ENCODE measurements at regions not wholly inside any gene's neighbourhood (a gene's known extent, or its start where the extent isn't known, plus 50 kb on each side); places are given as distances from the start of the nearest gene placed in this dataset.

GRCh38 chr20:53828682-53829254 is 235.1 kb upstream of the ZNF217 start:
- DNase-seq = peak in 1 of 2 donors; percentile 48
- peak overlapping the region; percentile 78 to 82 for H3K27ac ChIP-seq

GRCh38 chr20:53828088-53828681 is 234.5 kb upstream of the ZNF217 start:
- Histone ChIP-seq H3K4me3 (peak overlapping the region; percentile 32 to 38), H3K27me3 (no peaks in the 10 kb centered on the region), H3K4me1 (peaks cover 0 to 37% (median 18%) of the 10 kb centered on the region in 4 donors), H3K27ac (peak overlapping the region; percentile 78 to 82), H3K9me3 (no peaks in the 10 kb centered on the region), H3K36me3 (no peaks in the 10 kb centered on the region)
- TF ChIP-seq CTCF (IDR thresholded peaks at IDR 0.05) = no peak
- DNase-seq = no peak
- intact Hi-C loops (cut with DNase I; ENCODE audit: low total_unique reads) = no loop called here

More at GRCh38 chr20:53828682-53829254, 235.1 kb upstream of the ZNF217 start:
- peak overlapping the region; percentile 32 to 38 for H3K4me3 ChIP-seq
- peaks cover 0 to 37% (median 18%) of the 10 kb centered on the region in 4 donors for H3K4me1 ChIP-seq
- H3K36me3 ChIP-seq = no peaks in the 10 kb centered on the region
- no peaks in the 10 kb centered on the region for H3K9me3 ChIP-seq
- TF ChIP-seq CTCF (IDR thresholded peaks at IDR 0.05) = no peak
- intact Hi-C loops (cut with DNase I; ENCODE audit: low total_unique reads) = no loop called here
- no peaks in the 10 kb centered on the region for H3K27me3 ChIP-seq

GRCh38 chr20:53827292-53828087 is 233.9 kb upstream of the ZNF217 start:
- Histone ChIP-seq H3K4me1 (peaks cover 0 to 37% (median 18%) of the 10 kb centered on the region in 4 donors), H3K27me3 (no peaks in the 10 kb centered on the region), H3K9me3 (no peaks in the 10 kb centered on the region), H3K36me3 (no peaks in the 10 kb centered on the region), H3K4me3 (peak overlapping the region in 1 of 2 donors; percentile 38), H3K27ac (peak overlapping the region; percentile 78 to 82)
- intact Hi-C loops (cut with DNase I; ENCODE audit: low total_unique reads) = no loop called here
- DNase-seq = no peak
- no peak for TF ChIP-seq CTCF (IDR thresholded peaks at IDR 0.05)

GRCh38 chr20:53826597-53827291 is 233.1 kb upstream of the ZNF217 start:
- TF ChIP-seq CTCF (IDR thresholded peaks at IDR 0.05) = no peak
- no peaks in the 10 kb centered on the region for H3K36me3 ChIP-seq
- no peaks in the 10 kb centered on the region for H3K9me3 ChIP-seq
- H3K4me1 ChIP-seq = peaks cover 0 to 37% (median 18%) of the 10 kb centered on the region in 4 donors
- intact Hi-C loops (cut with DNase I; ENCODE audit: low total_unique reads) = no loop called here
- H3K4me3 ChIP-seq = no peak overlapping the region
- no peak for DNase-seq
- H3K27ac ChIP-seq = peak overlapping the region; percentile 78 to 82
- H3K27me3 ChIP-seq = no peaks in the 10 kb centered on the region

GRCh38 chr20:53826090-53826489 is 232.5 kb upstream of the ZNF217 start:
- Histone ChIP-seq H3K27ac (no peak overlapping the region), H3K27me3 (no peaks in the 10 kb centered on the region), H3K36me3 (no peaks in the 10 kb centered on the region), H3K4me3 (no peak overlapping the region), H3K4me1 (peaks cover 0 to 37% (median 18%) of the 10 kb centered on the region in 4 donors), H3K9me3 (no peaks in the 10 kb centered on the region)
- no peak for TF ChIP-seq CTCF (IDR thresholded peaks at IDR 0.05)
- no peak for DNase-seq
- intact Hi-C loops (cut with DNase I; ENCODE audit: low total_unique reads) = no loop called here
